GM21717 (cell line): ENCODE measurements at regions not wholly inside any gene's neighbourhood (a gene's known extent, or its start where the extent isn't known, plus 50 kb on each side); places are given as distances from the start of the nearest gene placed in this dataset.
"Not testable (repeated sequence)": the region's sequence is repeated elsewhere in the genome, so short reads cannot be mapped to it uniquely, and the experiment has no call there.

Experiments used
- ATAC-seq: cut with Tn5 transposase; IDR thresholded peaks from one replicate; pipeline ENCODE4 v1.9.1; 2021; ENCODE audit warnings: mild to moderate bottlenecking, moderate library complexity; ENCODE audit not compliant: unreplicated experiment

DNA sequence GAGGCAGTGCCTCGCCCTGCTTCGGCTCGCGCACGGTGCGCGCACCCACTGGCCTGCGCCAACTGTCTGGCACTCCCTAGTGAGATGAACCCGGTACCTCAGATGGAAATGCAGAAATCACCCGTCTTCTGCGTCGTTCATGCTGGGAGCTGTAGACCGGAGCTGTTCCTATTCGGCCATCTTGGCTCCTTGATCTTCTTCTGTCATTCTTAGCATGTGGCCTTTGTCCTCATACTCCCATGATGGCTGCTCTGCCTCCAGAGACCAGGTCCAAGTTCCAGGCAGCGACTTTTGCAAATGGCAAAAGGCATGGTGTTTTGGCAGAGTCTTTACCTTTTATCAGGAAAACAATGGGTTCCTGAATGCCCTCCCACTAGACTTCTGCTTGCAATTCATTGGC lies 102.6 kb upstream of the SKOR2 start:
- ATAC-seq = not testable (repeated sequence)

GRCh38 chr18:47346016-47346415 lies 94.6 kb upstream of the SKOR2 start:
- no peak for ATAC-seq

- no peak for ATAC-seq
These were observed 93.8 kb upstream of the SKOR2 start for GRCh38 chr18:47345291-47345690.

DNA sequence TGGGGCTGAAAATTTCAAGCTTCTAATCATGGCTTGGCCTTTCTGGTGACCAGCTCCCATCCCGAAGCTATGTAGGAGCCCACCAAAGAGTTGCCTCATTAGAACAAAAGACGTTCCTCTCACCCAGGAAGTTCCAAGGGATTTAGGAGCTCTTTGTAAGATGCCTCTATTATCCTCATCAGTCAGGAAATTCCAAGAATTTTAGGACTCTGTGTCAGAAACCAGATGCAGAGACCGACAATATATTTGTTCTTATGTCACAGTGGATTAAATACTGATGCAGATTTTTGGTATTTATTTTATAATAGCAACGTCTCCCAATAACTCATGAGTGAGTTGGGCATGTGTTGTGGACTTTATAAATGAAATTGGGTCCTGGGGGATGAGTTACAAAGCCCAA lies 91.8 kb upstream of the SKOR2 start:
- ATAC-seq = no peak

GRCh38 chr18:47342566-47342965 lies 91.1 kb upstream of the SKOR2 start:
- ATAC-seq = no peak

- no peak for ATAC-seq
These were observed 90.2 kb upstream of the SKOR2 start for GRCh38 chr18:47341678-47342077.

DNA sequence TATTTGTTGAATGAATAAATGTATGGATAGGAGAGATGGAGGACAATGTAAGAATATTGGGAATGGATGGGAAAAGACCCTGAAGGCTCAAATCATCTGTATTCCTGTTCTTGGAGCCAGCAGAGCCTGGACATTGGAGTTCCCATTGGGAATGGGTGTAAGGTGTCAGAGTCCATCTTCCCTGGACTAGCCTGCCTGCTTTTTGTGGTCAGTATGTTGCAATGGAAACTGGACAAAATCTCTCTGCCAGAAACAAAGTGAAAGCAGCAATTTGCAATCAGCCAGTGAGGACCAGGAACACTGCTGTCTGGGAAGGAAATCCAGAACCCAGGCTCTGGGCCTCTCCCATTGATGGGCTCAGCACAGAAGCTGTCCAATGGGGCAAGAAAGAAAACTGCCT lies 83.5 kb upstream of the SKOR2 start:
- no peak for ATAC-seq

- no peak for ATAC-seq
These were observed 82.6 kb upstream of the SKOR2 start for GRCh38 chr18:47333926-47334635.

DNA sequence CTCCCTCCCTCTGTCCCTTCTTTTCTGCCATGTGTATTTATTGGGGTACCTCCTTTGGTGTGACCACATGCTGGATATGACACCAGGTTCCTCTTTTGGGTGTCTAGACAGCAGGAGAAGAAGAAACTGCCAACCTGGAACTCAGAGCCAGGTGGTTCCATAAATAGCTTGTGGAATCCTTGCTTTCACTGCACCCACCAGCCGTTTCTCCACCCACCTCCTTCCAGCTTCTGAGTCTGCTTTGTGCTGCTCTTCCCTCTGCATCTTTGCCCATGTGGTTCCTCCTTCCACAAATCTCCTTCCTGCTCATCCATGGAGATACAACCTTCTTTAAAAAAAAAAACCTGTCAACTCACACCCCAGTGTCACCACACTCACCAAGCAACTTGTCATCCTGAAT lies 80.2 kb upstream of the SKOR2 start:
- no peak for ATAC-seq

DNA sequence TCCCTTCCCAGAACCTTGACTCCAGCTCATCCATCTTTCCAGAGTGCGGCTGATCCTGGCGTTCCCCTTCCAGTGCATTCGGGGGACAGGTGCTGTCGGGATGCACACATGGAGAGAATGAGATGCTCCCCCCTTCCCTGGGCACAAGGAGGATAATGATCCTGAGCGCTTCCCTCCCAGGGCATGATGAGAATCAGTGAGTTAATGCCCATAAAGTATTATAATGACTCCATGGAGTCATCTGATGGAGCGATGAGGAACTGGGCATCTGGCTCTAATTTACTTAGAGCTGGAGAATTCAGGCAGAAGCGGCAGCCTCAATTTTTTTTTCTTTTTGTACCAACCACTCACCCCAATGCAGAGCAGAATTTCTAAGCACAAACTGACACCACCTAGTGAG lies 79.6 kb upstream of the SKOR2 start:
- no peak for ATAC-seq

- ATAC-seq = no peak
These were observed 71.7 kb upstream of the SKOR2 start for GRCh38 chr18:47323158-47323557.

- no peak for ATAC-seq
These were observed 70.4 kb upstream of the SKOR2 start for GRCh38 chr18:47321815-47322214.

DNA sequence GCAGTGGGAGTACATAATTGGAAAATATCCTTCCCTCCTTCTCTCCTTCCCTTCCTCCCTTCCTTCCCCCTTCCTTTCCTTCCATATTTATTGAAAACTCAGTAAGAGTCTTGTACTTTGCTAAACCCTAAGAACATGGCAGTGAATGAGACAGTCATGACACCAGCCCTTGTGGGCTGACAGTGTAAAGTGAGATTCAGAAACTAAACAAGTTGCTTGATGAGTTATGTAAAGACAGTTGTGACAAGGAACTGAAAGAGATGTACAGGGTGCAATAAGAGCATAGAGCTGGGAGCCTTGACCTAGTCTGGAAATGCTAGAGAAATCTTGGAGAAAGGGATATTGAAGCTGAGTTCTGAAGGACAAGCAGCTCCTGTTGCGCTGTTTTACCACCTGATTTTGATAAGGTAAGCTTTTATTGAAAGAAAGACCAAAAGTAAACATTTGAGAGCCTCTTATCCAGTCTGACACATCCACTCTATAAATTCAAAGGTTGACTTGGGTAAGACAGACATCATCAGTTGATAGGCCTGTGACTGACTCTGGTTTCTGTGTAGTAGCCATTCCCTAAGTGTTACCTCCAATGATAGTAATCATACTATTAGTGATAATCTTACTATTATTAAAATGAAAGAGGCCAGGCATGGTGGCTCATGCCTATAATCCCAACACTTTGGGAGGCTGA lies 66.5 kb upstream of the SKOR2 start:
- no peak for ATAC-seq

GRCh38 chr18:47316924-47317323 lies 65.5 kb upstream of the SKOR2 start:
- no peak for ATAC-seq

GRCh38 chr18:47313901-47314300 lies 62.4 kb upstream of the SKOR2 start:
- no peak for ATAC-seq

DNA sequence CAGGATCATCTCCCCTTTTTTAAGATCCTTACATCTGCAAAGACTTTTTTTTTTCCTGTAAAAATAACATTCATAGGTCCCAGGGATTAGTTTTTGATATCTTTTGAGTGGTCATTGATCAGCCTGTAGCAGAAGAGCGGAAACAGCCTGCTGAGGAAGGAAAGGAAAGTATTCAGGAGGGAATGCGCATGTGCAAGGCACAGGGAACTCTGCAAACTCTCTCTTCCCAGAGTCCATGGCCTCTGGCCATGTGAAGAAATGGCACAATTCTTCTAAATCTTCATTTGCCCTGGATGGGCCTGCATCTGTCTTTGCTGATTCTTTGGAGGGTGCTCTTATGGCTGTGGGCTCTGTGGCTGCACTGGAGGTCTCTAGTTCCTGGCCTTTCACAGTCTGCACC lies 60.1 kb upstream of the SKOR2 start:
- no peak for ATAC-seq
